ENCODE measurements at regions not wholly inside any gene's neighbourhood (a gene's known extent, or its start where the extent isn't known, plus 50 kb on each side); places are given as distances from the start of the nearest gene placed in this dataset.
A peak's percentile ranks its signal among the peaks of the same experiment; 100 is the strongest.

- no peak overlapping the region for H3K4me3 ChIP-seq (ENCODE audit: low read length)
- DNase-seq (ENCODE audit: low read depth): peak; percentile 81
- TF ChIP-seq CTCF (IDR thresholded peaks at IDR 0.05; ENCODE audit: insufficient read depth, low read depth, low read length, missing control alignments): no peak
These were observed 70.7 kb upstream of the THY1 start for GRCh38 chr11:119493712-119494111.

- H3K4me3 ChIP-seq (ENCODE audit: low read length): no peak overlapping the region
- peak; percentile 54 for TF ChIP-seq CTCF (IDR thresholded peaks at IDR 0.05; ENCODE audit: insufficient read depth, low read depth, low read length, missing control alignments)
- DNase-seq (ENCODE audit: low read depth): peak; percentile 28
These were observed 69.0 kb upstream of the THY1 start for GRCh38 chr11:119491753-119492510.

- TF ChIP-seq CTCF (IDR thresholded peaks at IDR 0.05; ENCODE audit: insufficient read depth, low read depth, low read length, missing control alignments): no peak
- no peak for DNase-seq (ENCODE audit: low read depth)
- no peak overlapping the region for H3K4me3 ChIP-seq (ENCODE audit: low read length)
These were observed 67.5 kb upstream of the THY1 start for GRCh38 chr11:119490253-119491006.

- H3K4me3 ChIP-seq (ENCODE audit: low read length): no peak overlapping the region
- TF ChIP-seq CTCF (IDR thresholded peaks at IDR 0.05; ENCODE audit: insufficient read depth, low read depth, low read length, missing control alignments): no peak
- no peak for DNase-seq (ENCODE audit: low read depth)
These were observed 66.1 kb upstream of the THY1 start for GRCh38 chr11:119489087-119489486.

- no peak for DNase-seq (ENCODE audit: low read depth)
- TF ChIP-seq CTCF (IDR thresholded peaks at IDR 0.05; ENCODE audit: insufficient read depth, low read depth, low read length, missing control alignments): no peak
- no peak overlapping the region for H3K4me3 ChIP-seq (ENCODE audit: low read length)
These were observed 65.5 kb upstream of the THY1 start for GRCh38 chr11:119488256-119488995.

- H3K4me3 ChIP-seq (ENCODE audit: low read length): no peak overlapping the region
These were observed 63.8 kb upstream of the THY1 start for GRCh38 chr11:119486691-119487259.

More at GRCh38 chr11:119486691-119487259, 63.8 kb upstream of the THY1 start:
- DNase-seq (ENCODE audit: low read depth): no peak
- no peak for TF ChIP-seq CTCF (IDR thresholded peaks at IDR 0.05; ENCODE audit: insufficient read depth, low read depth, low read length, missing control alignments)
